ENCODE measurements at regions not wholly inside any gene's neighbourhood (a gene's known extent, or its start where the extent isn't known, plus 50 kb on each side); places are given as distances from the start of the nearest gene placed in this dataset.

DNA sequence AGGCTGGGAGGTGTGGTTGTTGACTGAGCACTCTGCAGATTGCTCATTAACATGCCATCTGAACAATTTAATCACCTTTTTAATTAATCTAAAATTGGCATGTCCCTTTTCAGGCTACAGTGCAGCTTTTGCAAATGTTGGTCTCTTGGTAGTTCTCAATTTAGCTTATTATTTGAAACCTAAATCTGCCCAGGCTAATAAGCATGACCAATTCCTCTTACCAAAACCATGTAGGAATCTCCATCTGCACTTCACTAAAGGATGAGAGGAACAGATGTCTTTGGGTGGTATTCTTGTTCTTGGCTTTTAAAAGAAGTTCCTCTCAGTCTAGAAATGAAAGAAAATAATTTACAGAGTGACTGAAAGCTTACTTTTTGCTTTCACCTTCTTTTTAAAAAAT is 190.1 kb upstream of the RMST start:
- TF ChIP-seq, protein P1, sequence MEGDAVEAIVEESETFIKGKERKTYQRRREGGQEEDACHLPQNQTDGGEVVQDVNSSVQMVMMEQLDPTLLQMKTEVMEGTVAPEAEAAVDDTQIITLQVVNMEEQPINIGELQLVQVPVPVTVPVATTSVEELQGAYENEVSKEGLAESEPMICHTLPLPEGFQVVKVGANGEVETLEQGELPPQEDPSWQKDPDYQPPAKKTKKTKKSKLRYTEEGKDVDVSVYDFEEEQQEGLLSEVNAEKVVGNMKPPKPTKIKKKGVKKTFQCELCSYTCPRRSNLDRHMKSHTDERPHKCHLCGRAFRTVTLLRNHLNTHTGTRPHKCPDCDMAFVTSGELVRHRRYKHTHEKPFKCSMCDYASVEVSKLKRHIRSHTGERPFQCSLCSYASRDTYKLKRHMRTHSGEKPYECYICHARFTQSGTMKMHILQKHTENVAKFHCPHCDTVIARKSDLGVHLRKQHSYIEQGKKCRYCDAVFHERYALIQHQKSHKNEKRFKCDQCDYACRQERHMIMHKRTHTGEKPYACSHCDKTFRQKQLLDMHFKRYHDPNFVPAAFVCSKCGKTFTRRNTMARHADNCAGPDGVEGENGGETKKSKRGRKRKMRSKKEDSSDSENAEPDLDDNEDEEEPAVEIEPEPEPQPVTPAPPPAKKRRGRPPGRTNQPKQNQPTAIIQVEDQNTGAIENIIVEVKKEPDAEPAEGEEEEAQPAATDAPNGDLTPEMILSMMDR (IDR thresholded peaks at IDR 0.05): no peak
- no peak for TF ChIP-seq POLR2A (IDR thresholded peaks at IDR 0.05)

Measured in body of pancreas (tissue), 4 donors.